Stomach smooth muscle (tissue), 2 donors: ENCODE measurements at regions not wholly inside any gene's neighbourhood (a gene's known extent, or its start where the extent isn't known, plus 50 kb on each side); places are given as distances from the start of the nearest gene placed in this dataset.
"Not testable (repeated sequence)": the region's sequence is repeated elsewhere in the genome, so short reads cannot be mapped to it uniquely, and the experiment has no call there.

Experiments
- H3K27ac ChIP-seq: one replicate; pipeline ENCODE4 v1.7.0; 2013; ENCODE audit warnings: mild to moderate bottlenecking, low read length, inconsistent platforms
- H3K27me3 ChIP-seq, 2 donors: one replicate each; pipeline ENCODE4 v1.7.0; 2013; ENCODE audit warnings: low read length in 2 of 2; ENCODE audit not compliant: insufficient read depth in 2 of 2, control insufficient read depth in 1 of 2
- H3K36me3 ChIP-seq, 2 donors: one replicate each; pipeline ENCODE4 v1.7.0; 2013; ENCODE audit warnings: low read length in 2 of 2; ENCODE audit not compliant: control insufficient read depth in 2 of 2, insufficient read depth in 2 of 2
- H3K4me1 ChIP-seq: one replicate; pipeline ENCODE4 v1.7.0; 2013; ENCODE audit warnings: low read length; ENCODE audit not compliant: control insufficient read depth, insufficient read depth
- H3K4me3 ChIP-seq, 2 donors: one replicate each; pipeline ENCODE4 v1.7.0; 2013; ENCODE audit warnings: low read length in 2 of 2
- H3K9ac ChIP-seq, 2 donors: one replicate each; pipeline ENCODE4 v1.7.0; 2013; ENCODE audit warnings: low read length in 2 of 2, mild to moderate bottlenecking in 1 of 2
- H3K9me3 ChIP-seq, 2 donors: one replicate each; pipeline ENCODE4 v1.7.0; 2013; ENCODE audit warnings: low read length in 2 of 2; ENCODE audit not compliant: control insufficient read depth in 2 of 2
- donor health status: healthy.
- donor health status: Pancreatic carcinoma.

DNA sequence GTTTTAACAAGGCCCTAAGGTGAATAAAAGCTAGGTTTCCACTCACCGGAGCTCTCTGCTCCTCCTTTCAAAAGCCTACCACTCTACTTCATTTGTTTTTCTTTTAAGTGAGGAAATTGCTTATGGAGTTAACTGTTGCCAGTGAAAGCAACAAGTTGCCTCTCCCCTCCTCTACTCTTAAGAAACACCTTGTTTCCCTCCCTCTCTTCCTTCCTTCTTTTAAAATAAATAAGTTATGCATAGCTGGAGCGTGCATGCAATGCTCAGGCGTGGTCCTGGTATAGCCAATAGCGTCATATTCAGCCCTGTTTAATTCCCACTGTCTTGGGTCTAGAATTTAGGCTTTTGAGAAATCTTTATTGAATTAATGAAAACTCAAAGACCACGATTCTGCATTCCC, 101.1 kb upstream of the IGF1R start:
- Histone ChIP-seq H3K4me3 (no peak overlapping the region), H3K36me3 (no peaks in the 10 kb centered on the region), H3K27ac (no peak overlapping the region), H3K9me3 (no peaks in the 10 kb centered on the region), H3K27me3 (no peaks in the 10 kb centered on the region), H3K9ac (no peak overlapping the region), H3K4me1 (peaks cover 8% of the 10 kb centered on the region)

DNA sequence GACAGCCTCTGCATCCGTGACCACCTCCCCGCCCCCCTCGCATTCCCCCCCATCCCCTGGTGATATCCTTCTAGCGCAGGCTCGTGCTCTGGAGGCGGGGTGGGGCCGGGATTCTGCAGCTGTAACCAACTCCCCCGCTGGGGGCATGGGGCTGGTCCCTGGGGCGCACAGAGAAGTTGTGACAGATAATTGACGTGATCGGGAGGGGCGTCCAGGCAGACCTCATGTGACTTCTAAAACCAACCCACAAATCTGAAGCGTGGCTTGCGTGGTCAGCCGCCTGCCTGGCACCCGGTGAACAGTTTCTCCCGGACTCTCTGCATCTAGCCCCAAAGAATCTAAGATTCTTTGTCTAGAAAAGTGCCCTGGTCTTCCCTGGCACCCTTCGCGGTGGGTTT, 100.6 kb upstream of the IGF1R start:
- Histone ChIP-seq H3K36me3 (no peaks in the 10 kb centered on the region), H3K27me3 (no peaks in the 10 kb centered on the region), H3K4me3 (peak overlapping the region; percentile 83 to 91), H3K9me3 (no peaks in the 10 kb centered on the region), H3K27ac (peak overlapping the region; percentile 87), H3K9ac (peak overlapping the region; percentile 82 to 86), H3K4me1 (peaks cover 8% of the 10 kb centered on the region)

DNA sequence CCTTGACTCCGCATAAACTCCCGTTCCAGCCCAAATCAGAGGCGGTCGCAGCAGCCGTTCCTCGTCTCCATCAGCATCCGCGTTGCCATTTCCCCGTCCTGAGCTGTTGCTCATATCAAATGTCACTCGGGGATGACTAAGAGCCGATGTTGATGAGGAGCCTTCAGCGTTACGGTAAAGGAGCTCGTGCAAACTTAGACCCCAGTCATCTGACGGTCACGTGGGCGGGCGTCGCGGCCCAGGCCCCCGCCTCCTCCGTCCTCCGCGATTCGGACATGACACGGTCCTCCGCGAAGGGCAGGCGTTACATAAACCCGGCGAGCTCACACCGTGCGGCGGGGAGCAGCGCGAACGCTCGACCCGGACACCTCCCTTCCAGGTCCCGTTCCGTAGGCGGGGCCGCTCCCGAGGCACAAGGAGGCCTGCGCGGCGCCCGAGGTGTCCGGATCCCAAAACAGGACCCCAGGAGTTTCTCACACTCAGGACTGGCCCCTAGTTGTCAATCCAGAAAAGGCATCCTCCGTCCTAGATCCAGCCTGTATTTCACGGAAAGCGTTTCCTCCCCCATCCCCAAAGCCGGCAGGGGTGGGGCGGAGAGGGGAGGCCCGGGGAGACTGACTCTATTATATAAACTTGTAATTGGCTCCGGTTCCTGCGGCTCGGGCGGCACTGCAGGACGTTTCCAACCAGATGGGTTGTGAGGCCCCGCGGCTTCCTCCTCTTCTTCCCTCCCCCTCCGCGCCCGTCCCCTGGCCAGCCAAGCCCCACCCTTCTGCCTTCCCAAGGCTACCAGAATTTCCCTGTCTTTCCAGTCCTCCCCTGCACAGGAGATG, 100.0 kb upstream of the IGF1R start:
- peak overlapping the region; percentile 82 to 86 for H3K9ac ChIP-seq
- peaks cover 8% of the 10 kb centered on the region for H3K4me1 ChIP-seq
- H3K36me3 ChIP-seq, result no peaks in the 10 kb centered on the region
- no peaks in the 10 kb centered on the region for H3K27me3 ChIP-seq
- peak overlapping the region; percentile 87 for H3K27ac ChIP-seq
- H3K4me3 ChIP-seq, result peak overlapping the region; percentile 83 to 91
- no peaks in the 10 kb centered on the region for H3K9me3 ChIP-seq

DNA sequence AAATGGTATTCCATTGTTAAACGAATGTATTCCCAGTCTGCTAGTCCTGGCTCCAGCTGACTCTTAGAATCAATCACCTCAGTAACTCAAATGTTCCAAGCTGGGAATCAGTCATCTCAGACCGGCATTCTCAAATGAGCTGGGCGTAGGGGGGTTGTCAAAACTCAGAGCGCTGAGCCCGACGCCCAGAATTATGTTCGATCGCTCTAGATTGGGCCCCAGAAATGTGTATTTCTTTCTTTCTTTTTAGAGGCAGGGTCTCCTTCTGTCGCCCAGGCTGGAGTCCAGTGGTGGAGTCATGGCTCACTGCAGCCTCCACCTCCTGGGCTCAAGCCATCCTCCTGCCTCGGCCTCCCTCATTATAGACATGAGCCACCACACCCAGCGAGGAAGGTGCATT, 99.3 kb upstream of the IGF1R start:
- peak overlapping the region; percentile 36 to 86 for H3K9ac ChIP-seq
- H3K36me3 ChIP-seq, result no peaks in the 10 kb centered on the region
- H3K27me3 ChIP-seq, result no peaks in the 10 kb centered on the region
- H3K27ac ChIP-seq, result peak overlapping the region; percentile 87
- H3K4me3 ChIP-seq, result peak overlapping the region; percentile 83 to 91
- H3K9me3 ChIP-seq, result no peaks in the 10 kb centered on the region
- peaks cover 8% of the 10 kb centered on the region for H3K4me1 ChIP-seq

DNA sequence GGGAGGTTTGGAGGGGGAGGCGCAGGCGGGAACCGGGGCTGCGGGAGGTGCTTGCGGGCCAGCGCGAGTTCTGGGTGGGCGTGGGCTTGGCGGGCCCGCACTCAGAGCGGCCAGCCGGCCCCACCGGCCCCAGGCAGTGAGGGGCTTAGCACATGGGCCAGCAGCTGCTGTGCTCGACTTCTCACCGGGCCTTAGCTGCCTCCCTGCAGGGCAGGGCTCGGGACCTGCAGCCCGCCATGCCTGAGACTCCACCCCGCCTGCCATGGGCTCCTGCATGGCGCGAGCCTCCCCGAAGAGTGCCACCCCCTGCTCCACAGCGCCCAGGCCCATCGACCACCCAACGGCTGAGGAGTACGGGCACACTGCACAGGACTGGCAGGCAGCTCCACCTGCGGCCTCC, 98.6 kb upstream of the IGF1R start:
- Histone ChIP-seq H3K4me3 (no peak overlapping the region), H3K9me3 (peaks cover 0 to 4% of the 10 kb centered on the region in 2 donors), H3K9ac (no peak overlapping the region), H3K4me1 (peaks cover 8% of the 10 kb centered on the region), H3K27me3 (no peaks in the 10 kb centered on the region), H3K27ac (no peak overlapping the region), H3K36me3 (no peaks in the 10 kb centered on the region)

DNA sequence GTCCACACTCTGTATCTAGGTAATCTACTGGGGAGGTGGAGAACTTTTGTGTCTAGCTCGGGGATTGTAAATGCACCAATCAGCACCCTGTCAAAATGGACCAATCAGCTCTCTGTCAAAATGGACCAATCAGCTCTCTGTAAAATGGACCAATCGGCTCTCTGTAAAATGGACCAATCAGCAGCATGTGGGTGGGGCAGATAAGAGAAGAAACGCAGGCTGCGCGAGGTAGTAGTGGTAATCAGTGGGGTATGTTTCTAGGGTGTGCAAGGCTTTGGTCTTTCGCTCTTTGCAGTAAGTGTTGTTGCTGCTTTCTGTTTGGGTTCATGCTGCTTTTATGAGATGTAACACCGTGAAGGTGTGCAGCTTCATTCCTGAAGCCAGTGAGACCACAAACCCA, 98.0 kb upstream of the IGF1R start:
- H3K4me1 ChIP-seq, H3K27ac ChIP-seq, H3K4me3 ChIP-seq, H3K9ac ChIP-seq, H3K9me3 ChIP-seq, H3K27me3 ChIP-seq, H3K36me3 ChIP-seq: not testable (repeated sequence)

DNA sequence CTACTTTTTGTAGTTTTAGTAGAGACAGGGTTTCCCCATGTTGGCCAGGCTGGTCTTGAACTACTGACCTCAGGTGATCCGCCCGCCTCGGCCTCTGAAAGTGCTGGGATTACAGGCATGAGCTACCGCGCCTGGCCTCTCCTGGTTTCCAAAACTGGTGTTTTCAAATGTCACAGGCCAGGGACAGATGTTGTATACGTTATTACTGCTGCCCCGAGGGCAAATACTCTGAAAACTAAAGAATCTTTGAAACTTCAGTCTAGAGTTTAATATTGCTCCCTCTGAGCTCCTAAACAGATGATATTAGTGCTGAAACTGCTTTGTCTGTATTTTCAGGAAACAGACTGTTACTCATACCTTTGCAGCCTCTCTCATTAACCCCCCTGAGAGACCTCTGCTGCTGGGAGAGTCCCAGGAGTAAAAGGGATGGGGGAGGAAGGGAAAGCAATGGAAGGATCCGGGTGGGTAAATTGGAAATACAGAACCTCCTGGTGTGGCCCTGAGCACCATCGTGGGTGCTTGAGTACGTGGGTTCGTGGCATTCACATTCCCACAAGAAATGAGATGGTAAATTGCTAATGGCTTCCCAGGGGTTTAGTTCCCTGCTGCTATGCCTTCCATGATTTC, 96.3 kb upstream of the IGF1R start:
- no peak overlapping the region for H3K27ac ChIP-seq
- peaks cover 0 to 4% of the 10 kb centered on the region in 2 donors for H3K9me3 ChIP-seq
- peaks cover 8% of the 10 kb centered on the region for H3K4me1 ChIP-seq
- H3K9ac ChIP-seq, result no peak overlapping the region
- no peak overlapping the region for H3K4me3 ChIP-seq
- H3K27me3 ChIP-seq, result no peaks in the 10 kb centered on the region
- no peaks in the 10 kb centered on the region for H3K36me3 ChIP-seq

DNA sequence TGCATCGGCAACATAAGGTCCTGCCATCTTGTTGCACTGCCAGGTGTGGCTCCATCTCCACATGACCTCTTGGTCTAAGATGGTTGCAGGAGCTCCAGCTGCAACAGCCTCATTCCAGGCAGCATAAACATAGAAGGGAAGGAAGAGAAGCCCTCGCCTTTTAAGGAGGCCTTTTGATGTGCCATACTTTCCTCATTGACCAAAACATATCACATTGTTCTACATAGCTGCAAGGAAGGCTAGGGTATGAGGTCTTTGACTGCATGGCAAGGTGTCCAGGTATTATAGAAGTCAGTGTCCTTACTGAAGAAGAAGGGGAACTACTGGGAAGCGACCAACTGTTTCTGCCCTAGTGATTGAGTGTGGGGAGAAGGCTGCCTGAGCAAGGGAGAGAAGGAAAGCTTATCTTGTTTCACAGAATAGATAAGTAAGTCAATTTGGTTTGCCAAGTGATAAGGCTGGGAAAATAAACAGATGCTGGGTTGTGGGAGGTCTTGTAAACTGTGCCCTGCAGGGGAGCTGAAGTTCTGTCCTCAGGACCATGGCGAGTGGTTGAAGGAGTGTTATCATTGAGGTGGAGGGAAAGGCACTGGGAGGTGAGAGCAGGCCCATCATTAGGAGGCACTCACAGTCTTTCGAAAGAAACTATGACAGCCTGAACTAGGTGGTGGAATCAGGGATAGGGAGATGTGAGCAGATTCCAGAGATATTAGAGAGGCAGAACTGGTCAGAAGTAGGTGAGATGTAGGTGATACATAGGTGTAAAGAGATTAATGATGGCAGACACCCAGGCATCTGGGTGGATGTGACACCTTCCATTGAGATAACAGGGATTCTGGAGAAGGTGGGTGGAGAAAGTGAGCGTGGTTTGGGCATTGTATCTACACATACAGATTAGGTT, 93.8 kb upstream of the IGF1R start:
- no peak overlapping the region for H3K27ac ChIP-seq
- H3K9me3 ChIP-seq, result peaks cover 0 to 4% of the 10 kb centered on the region in 2 donors
- no peaks in the 10 kb centered on the region for H3K36me3 ChIP-seq
- H3K4me3 ChIP-seq, result no peak overlapping the region
- H3K4me1 ChIP-seq, result no peaks in the 10 kb centered on the region
- no peak overlapping the region for H3K9ac ChIP-seq
- H3K27me3 ChIP-seq, result no peaks in the 10 kb centered on the region

DNA sequence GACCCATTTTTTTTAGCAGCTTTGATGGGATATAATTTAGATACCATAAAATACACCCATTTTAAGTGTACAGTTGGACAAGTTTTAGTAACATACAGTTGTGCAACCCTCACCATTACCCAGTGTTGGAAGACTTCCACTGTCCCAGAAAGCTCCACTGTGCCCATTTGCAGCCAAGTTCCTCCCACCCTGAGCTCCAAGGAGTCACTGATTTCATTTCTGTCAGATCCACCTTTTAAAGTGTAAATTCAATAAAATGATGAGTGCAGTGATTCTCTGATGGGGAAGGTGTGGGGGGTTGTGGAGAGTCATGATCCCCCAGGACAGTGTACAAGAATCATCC, 93.2 kb upstream of the IGF1R start:
- H3K36me3 ChIP-seq, result no peaks in the 10 kb centered on the region
- peaks cover 0 to 4% of the 10 kb centered on the region in 2 donors for H3K9me3 ChIP-seq
- no peak overlapping the region for H3K9ac ChIP-seq
- no peak overlapping the region for H3K27ac ChIP-seq
- H3K27me3 ChIP-seq, result no peaks in the 10 kb centered on the region
- no peaks in the 10 kb centered on the region for H3K4me1 ChIP-seq
- H3K4me3 ChIP-seq, result no peak overlapping the region

DNA sequence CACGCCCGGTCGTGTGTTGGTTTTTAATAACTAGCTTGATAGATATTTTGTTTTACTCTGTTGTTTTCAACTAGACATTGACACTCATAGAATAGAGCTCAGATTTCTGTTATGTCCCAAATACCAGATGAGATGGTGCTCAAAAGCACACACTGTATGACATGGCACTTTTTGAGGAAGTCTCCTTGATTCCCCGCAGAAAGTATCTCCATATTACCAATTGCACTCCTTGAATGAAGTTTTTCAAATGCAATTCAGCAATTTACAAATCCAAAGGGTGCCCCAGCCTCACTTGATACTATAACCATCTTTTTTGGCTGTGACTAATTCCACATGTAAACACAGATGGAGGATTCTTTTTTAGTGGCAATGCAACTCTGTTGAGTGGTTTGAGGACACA, 92.0 kb upstream of the IGF1R start:
- Histone ChIP-seq H3K27me3 (no peaks in the 10 kb centered on the region), H3K9me3 (peaks cover 0 to 4% of the 10 kb centered on the region in 2 donors), H3K9ac (no peak overlapping the region), H3K4me1 (no peaks in the 10 kb centered on the region), H3K4me3 (no peak overlapping the region), H3K36me3 (no peaks in the 10 kb centered on the region), H3K27ac (no peak overlapping the region)
